SK-N-MC (cell line): ENCODE measurements at regions not wholly inside any gene's neighbourhood (a gene's known extent, or its start where the extent isn't known, plus 50 kb on each side); places are given as distances from the start of the nearest gene placed in this dataset.

ENCODE experiments used
- EZH2 ChIP-seq: fragments of 200-600 bp; sonication (generic); IDR thresholded peaks from one replicate; pipeline ENCODE4 v1.6.1; 2017; ENCODE audit warnings: antibody characterized with exemption
- POLR2AphosphoS5 ChIP-seq: IDR thresholded peaks from 2 replicates; pipeline ENCODE4 v1.6.1; 2012; ENCODE audit warnings: mild to moderate bottlenecking, low read depth, low read length, borderline replicate concordance

DNA sequence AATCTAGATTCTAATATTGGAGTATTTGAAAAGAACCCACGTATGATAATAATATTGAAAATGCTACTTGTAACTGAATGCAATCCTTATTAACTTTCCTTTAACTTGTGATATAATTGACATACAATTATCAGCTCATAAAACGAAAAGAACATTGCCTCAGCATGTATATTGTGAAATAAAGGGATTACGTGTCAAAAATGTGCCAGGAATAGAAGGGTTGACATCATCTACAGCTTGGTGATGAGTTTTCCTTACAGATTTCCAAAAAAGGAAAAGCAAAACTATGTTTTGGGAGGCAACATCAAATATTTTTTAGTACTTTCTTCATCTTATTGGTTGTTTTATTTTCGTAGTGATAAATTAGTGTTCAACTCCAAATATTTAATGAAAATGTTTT is 266.0 kb upstream of the PTGER4 start:
- TF ChIP-seq POLR2AphosphoS5 (no peak), EZH2 (no peak)
